ENCODE measurements at regions not wholly inside any gene's neighbourhood (a gene's known extent, or its start where the extent isn't known, plus 50 kb on each side); places are given as distances from the start of the nearest gene placed in this dataset.

DNA sequence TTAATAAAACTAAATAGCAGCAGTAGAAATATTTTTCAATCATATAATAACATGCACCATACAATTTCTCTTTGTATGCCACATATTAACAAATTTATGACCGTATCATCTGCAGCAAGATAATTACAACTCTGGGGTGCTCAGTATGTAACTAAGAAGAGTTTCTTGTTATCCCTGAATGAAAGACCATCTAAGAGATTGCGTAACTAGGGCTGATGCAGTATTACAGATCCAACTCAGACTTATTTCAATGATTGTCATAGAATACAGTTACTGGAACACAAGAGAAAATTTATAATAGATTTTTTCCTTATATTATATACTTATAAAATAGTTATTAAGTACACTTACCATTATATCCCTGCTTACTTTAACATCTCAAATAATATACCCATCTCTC lies 305.1 kb downstream of the SLITRK1 start:
- CTCF ChIA-PET = no interaction called here
- no peaks in the 10 kb centered on the region for H3K27me3 Mint-ChIP-seq (ENCODE audit: insufficient read depth, unreplicated experiment)

DNA sequence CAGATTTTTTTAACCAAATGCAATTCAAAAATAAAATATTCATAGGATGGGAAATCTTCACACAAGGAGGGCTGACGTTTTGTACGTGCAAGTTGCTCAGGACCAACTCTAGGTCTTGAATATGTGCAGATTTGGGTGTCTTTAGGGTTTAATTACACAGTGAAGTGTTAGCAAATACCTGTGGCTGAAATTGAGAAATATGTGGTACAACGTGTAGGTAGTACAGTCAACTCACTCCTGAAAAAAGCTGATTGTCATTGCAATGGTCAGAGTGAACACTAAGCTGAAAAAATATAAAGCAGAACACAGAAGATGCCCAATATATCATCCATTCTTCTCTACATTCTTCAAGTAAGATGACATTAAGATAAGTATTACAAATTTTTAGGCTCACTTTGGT lies 314.3 kb downstream of the SLITRK1 start:
- ChIA-PET CTCF (no interaction called here), POLR2A (no interaction called here)
- no peaks in the 10 kb centered on the region for H3K27me3 Mint-ChIP-seq (ENCODE audit: insufficient read depth, unreplicated experiment)

More for the DNA sequence above, 305.1 kb downstream of the SLITRK1 start:
- no TSS peak for BruUV-seq (replicated peaks)
- TF ChIP-seq, protein P1, sequence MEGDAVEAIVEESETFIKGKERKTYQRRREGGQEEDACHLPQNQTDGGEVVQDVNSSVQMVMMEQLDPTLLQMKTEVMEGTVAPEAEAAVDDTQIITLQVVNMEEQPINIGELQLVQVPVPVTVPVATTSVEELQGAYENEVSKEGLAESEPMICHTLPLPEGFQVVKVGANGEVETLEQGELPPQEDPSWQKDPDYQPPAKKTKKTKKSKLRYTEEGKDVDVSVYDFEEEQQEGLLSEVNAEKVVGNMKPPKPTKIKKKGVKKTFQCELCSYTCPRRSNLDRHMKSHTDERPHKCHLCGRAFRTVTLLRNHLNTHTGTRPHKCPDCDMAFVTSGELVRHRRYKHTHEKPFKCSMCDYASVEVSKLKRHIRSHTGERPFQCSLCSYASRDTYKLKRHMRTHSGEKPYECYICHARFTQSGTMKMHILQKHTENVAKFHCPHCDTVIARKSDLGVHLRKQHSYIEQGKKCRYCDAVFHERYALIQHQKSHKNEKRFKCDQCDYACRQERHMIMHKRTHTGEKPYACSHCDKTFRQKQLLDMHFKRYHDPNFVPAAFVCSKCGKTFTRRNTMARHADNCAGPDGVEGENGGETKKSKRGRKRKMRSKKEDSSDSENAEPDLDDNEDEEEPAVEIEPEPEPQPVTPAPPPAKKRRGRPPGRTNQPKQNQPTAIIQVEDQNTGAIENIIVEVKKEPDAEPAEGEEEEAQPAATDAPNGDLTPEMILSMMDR (IDR thresholded peaks at IDR 0.05; ENCODE audit: unreplicated experiment) = no peak
- H3K4me1 Mint-ChIP-seq (ENCODE audit: insufficient read depth, unreplicated experiment) = no peaks in the 10 kb centered on the region
- no peak overlapping the region for H3K4me3 Mint-ChIP-seq (ENCODE audit: unreplicated experiment)
- H3K36me3 Mint-ChIP-seq (ENCODE audit: insufficient read depth, unreplicated experiment) = no peaks in the 10 kb centered on the region
- no peak for DNase-seq (ENCODE audit: unreplicated experiment)
- no peak overlapping the region for H3K27ac Mint-ChIP-seq (ENCODE audit: low read depth, unreplicated experiment)
- intact Hi-C loops (cut with micrococcal nuclease) = no loop called here
- POLR2A ChIA-PET = no interaction called here
- no peaks in the 10 kb centered on the region for H3K9me3 Mint-ChIP-seq (ENCODE audit: unreplicated experiment)

DNA sequence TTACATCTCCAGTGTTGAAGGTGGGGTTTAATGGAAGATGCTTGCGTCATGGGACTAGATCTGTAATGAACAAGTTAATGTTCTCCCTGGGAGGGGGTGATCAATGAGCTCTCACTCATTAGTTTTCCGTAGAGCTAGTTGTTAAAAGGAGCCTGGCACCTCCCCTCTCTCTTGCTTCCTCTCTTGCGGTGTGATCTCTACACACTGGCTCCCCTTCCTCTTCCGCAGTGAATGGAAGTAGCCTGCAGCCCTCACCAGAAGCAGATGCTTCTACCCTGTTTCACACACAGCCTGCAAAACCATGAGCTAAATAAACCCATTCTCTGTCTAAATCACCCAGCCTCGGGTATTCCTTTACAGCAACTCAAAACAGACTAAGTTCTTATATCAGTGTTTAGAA lies 318.8 kb downstream of the SLITRK1 start:
- CTCF ChIA-PET = interaction anchor here (0.6 kb wide), 1 partner anchor 267 kb away, joined by 3 read pairs; no protein-coding TSS in a partner anchor

More for the DNA sequence above, 314.3 kb downstream of the SLITRK1 start:
- Mint-ChIP-seq H3K36me3 (ENCODE audit: insufficient read depth, unreplicated experiment) (no peaks in the 10 kb centered on the region), H3K9me3 (ENCODE audit: unreplicated experiment) (no peaks in the 10 kb centered on the region), H3K4me1 (ENCODE audit: insufficient read depth, unreplicated experiment) (no peaks in the 10 kb centered on the region), H3K27ac (ENCODE audit: low read depth, unreplicated experiment) (no peak overlapping the region), H3K4me3 (ENCODE audit: unreplicated experiment) (no peak overlapping the region)
- intact Hi-C loops (cut with micrococcal nuclease) = no loop called here
- no TSS peak for BruUV-seq (replicated peaks)
- DNase-seq (ENCODE audit: unreplicated experiment) = no peak
- TF ChIP-seq, protein P1 (IDR thresholded peaks at IDR 0.05; ENCODE audit: unreplicated experiment) = no peak

DNA sequence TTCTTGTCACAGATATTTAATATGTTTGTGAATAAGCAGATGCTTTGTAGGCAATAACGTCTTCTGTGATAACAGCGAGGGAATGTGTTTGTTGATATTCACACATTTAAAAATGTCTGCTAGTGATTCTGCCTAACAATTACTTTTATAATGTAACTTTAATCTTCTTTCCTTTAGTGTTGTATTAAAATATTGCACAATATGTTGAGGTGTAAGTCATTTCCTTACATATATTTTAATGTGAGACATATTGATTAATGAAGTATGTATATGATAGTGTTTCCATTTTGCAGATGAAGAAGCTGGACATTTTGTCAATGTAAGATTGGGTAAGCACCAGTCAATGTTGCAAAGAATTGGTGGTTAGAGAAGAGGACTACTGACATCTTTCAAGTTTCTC lies 324.4 kb downstream of the SLITRK1 start:
- intact Hi-C loops (cut with micrococcal nuclease) = no loop called here

More for the DNA sequence above, 318.8 kb downstream of the SLITRK1 start:
- Mint-ChIP-seq H3K4me1 (ENCODE audit: insufficient read depth, unreplicated experiment) (no peaks in the 10 kb centered on the region), H3K9me3 (ENCODE audit: unreplicated experiment) (no peaks in the 10 kb centered on the region), H3K27ac (ENCODE audit: low read depth, unreplicated experiment) (no peak overlapping the region), H3K4me3 (ENCODE audit: unreplicated experiment) (no peak overlapping the region), H3K36me3 (ENCODE audit: insufficient read depth, unreplicated experiment) (no peaks in the 10 kb centered on the region), H3K27me3 (ENCODE audit: insufficient read depth, unreplicated experiment) (no peaks in the 10 kb centered on the region)
- BruUV-seq (replicated peaks) = no TSS peak
- POLR2A ChIA-PET = interaction anchor here (1.2 kb wide), 1 partner anchor 38 kb away, joined by 3 read pairs; no protein-coding TSS in a partner anchor
- intact Hi-C loops (cut with micrococcal nuclease) = no loop called here
- no peak for DNase-seq (ENCODE audit: unreplicated experiment)
- TF ChIP-seq, protein P1 (IDR thresholded peaks at IDR 0.05; ENCODE audit: unreplicated experiment) = no peak

More for the DNA sequence above, 324.4 kb downstream of the SLITRK1 start:
- DNase-seq (ENCODE audit: unreplicated experiment) = no peak
- CTCF ChIA-PET = interaction anchor here (1.1 kb wide), 1 partner anchor 34 kb away, joined by 4 read pairs; no protein-coding TSS in a partner anchor
- Mint-ChIP-seq H3K27ac (ENCODE audit: low read depth, unreplicated experiment) (no peak overlapping the region), H3K36me3 (ENCODE audit: insufficient read depth, unreplicated experiment) (no peaks in the 10 kb centered on the region), H3K4me1 (ENCODE audit: insufficient read depth, unreplicated experiment) (no peaks in the 10 kb centered on the region), H3K4me3 (ENCODE audit: unreplicated experiment) (no peak overlapping the region), H3K9me3 (ENCODE audit: unreplicated experiment) (no peaks in the 10 kb centered on the region), H3K27me3 (ENCODE audit: insufficient read depth, unreplicated experiment) (no peaks in the 10 kb centered on the region)
- BruUV-seq (replicated peaks) = no TSS peak
- TF ChIP-seq, protein P1 (IDR thresholded peaks at IDR 0.05; ENCODE audit: unreplicated experiment) = no peak
- POLR2A ChIA-PET = no interaction called here
